HepG2 (cell line): ENCODE measurements at regions not wholly inside any gene's neighbourhood (a gene's known extent, or its start where the extent isn't known, plus 50 kb on each side); places are given as distances from the start of the nearest gene placed in this dataset.

Source experiments
- ATF2 ChIP-seq: sonication (generic); formaldehyde crosslinking; IDR thresholded peaks from 2 replicates; pipeline ENCODE4 v1.4.0; 2020; ENCODE audit warnings: missing genetic modification reagents
- CTCF ChIP-seq: sonication (generic); formaldehyde crosslinking; IDR thresholded peaks from 2 replicates; pipeline ENCODE4 v1.5.0; 2020; ENCODE audit warnings: mild to moderate bottlenecking, missing genetic modification reagents, moderate library complexity
- FOXM1 ChIP-seq: sonication (generic); formaldehyde crosslinking; IDR thresholded peaks from 2 replicates; pipeline ENCODE4 v1.5.0; 2020; ENCODE audit warnings: missing genetic modification reagents
- KLF9 ChIP-seq: IDR thresholded peaks from 2 replicates; pipeline ENCODE4 v1.6.1; 2016; ENCODE audit warnings: low read depth
- NR1H2 ChIP-seq: sonication (generic); formaldehyde crosslinking; IDR thresholded peaks from 2 replicates; pipeline ENCODE4 v1.8.1; 2022; ENCODE audit warnings: low read depth, missing genetic modification reagents, borderline replicate concordance
- RAD21 ChIP-seq: fragments of 450-650 bp; formaldehyde crosslinking; IDR thresholded peaks from 2 replicates; pipeline ENCODE4 v1.5.0; 2020; ENCODE audit warnings: mild to moderate bottlenecking
- SOX13 ChIP-seq, 3 experiments: fragments of 450-650 bp in 1 of 3; sonication (generic) in 1 of 3; formaldehyde crosslinking in 1 of 3; IDR thresholded peaks in 2 of 3; conservative IDR thresholded peaks in 1 of 3; 2 replicates each; pipeline versions ENCODE4 v1.5.0 to v1.6.1; 2016 to 2020; ENCODE audit warnings: antibody characterized with exemption in 1 of 3, mild to moderate bottlenecking in 1 of 3, missing compliant biosample characterization in 1 of 3, missing genetic modification reagents in 1 of 3, moderate library complexity in 1 of 3
- U2AF1 ChIP-seq: fragments of 200-400 bp; formaldehyde crosslinking; optimal IDR thresholded peaks from 2 replicates; pipeline ENCODE3; 2017; ENCODE audit warnings: mild to moderate bottlenecking, low read depth, low read length
- ZBTB33 ChIP-seq: sonication (generic); formaldehyde crosslinking; IDR thresholded peaks from 2 replicates; pipeline ENCODE4 v1.4.0; 2020; ENCODE audit warnings: missing genetic modification reagents
- ZBTB44 ChIP-seq: sonication (generic); formaldehyde crosslinking; IDR thresholded peaks from 2 replicates; pipeline ENCODE4 v1.4.0; 2020; ENCODE audit warnings: missing genetic modification reagents
- ZGPAT ChIP-seq: IDR thresholded peaks from 2 replicates; pipeline ENCODE4 v1.6.1; 2016; ENCODE audit warnings: mild to moderate bottlenecking
- ZNF253 ChIP-seq: sonication (generic); formaldehyde crosslinking; IDR thresholded peaks from 2 replicates; pipeline ENCODE4 v1.8.0; 2022; ENCODE audit warnings: mild to moderate bottlenecking, missing genetic modification reagents, borderline replicate concordance
- TF ChIP-seq, protein P1 (sequence below): sonication (generic); formaldehyde crosslinking; IDR thresholded peaks from 2 replicates; pipeline ENCODE4 v1.5.0; 2020; ENCODE audit warnings: missing genetic modification reagents, mild to moderate bottlenecking, borderline replicate concordance

DNA sequence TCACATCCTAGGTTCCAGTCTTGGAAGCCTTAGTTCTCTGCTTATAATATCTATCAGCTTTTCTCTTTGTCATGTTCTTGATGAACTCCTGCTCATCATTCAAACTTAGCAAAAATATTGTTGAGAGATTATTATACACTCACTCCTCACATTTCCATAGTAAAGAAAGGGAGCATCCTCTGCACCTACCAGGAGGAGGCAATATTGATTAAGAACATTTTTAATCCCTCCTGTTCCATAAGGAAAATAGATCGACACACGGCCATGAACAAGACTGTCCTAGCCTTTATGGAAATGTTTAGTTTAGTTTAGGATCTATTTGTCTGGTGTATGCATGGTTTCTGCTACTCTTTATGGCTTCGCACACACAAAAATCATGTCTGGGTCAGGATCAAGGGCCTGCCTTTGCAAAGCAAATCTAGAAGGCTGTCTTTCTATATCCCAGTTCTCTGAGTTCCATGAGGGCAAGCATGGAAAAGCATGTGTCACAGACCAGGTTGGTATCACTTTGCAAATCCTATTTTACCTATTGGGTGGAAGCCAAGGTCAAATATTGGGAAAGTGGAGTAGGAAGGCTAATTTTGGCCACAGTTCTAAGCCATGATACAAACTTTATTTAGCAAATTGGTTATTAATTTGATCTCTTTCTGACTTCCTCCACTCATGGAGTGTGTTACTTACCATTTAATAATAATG, 164.4 kb downstream of the MDFIC start:
- TF ChIP-seq U2AF1: no peak
- TF ChIP-seq SOX13 (IDR thresholded peaks at IDR 0.05): no peak
- TF ChIP-seq SOX13 (CRISPR knock-in tag; conservative IDR thresholded peaks at IDR 0.05 in 1 of 2, IDR thresholded peaks at IDR 0.05 in 1 of 2): no peak
- TF ChIP-seq RAD21 (CRISPR knock-in tag): no peak
- TF ChIP-seq CTCF (CRISPR knock-in tag): peak; percentile 33; the same call in 1 of the 2 replicates
- TF ChIP-seq KLF9 (CRISPR knock-in tag): no peak
- TF ChIP-seq FOXM1 (CRISPR knock-in tag): no peak
- no peak for TF ChIP-seq ZBTB44 (CRISPR knock-in tag)
- TF ChIP-seq ZNF253: no peak
- TF ChIP-seq, protein P1, sequence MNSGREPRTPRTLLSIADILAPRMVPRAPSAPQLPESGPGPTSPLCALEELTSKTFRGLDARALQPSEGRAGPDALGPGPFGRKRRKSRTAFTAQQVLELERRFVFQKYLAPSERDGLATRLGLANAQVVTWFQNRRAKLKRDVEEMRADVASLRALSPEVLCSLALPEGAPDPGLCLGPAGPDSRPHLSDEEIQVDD: no peak
- TF ChIP-seq ZBTB33 (CRISPR knock-in tag): no peak
- TF ChIP-seq NR1H2 (CRISPR knock-in tag): no peak
- no peak for TF ChIP-seq ZGPAT (CRISPR knock-in tag)
- TF ChIP-seq ATF2 (CRISPR knock-in tag): no peak
